Endothelial cell of umbilical vein (primary cell): ENCODE measurements at regions not wholly inside any gene's neighbourhood (a gene's known extent, or its start where the extent isn't known, plus 50 kb on each side); places are given as distances from the start of the nearest gene placed in this dataset.

Source experiments
- BruUV-seq: library from RNA; stranded (reverse); fragments of 400-500 nt; replicated peaks from 2 replicates; lab custom pipeline; 2021; lab: Mats Ljungman, UMichigan
- CTCF ChIA-PET: fragments of 300-600, 350-600 bp; sonication (Branson Sonifier 250); formaldehyde crosslinking; loops from one replicate; lab custom pipeline; 2021; ENCODE audit warnings: antibody characterized with exemption, inconsistent platforms; lab: Charles Lee
- POLR2A ChIA-PET: fragments of 300-600, 350-600 bp; sonication (Branson Sonifier 250); formaldehyde crosslinking; loops from one replicate; lab custom pipeline; 2021; ENCODE audit warnings: antibody characterized with exemption, inconsistent platforms; lab: Charles Lee
- DNase-seq: peaks from one replicate; pipeline ENCODE4 v3.0.0-alpha.2; 2011; ENCODE audit warnings: low read depth, low spot score
- FAIRE-seq: peaks from 2 replicates; lab custom pipeline; 2011; peaks lifted over from hg19 to GRCh38; lab: Jason Lieb, UNC
- H2AFZ ChIP-seq: 2 replicates; pipeline ENCODE4 v1.6.0; 2012; ENCODE audit warnings: low read depth, low read length, control low read depth, inconsistent platforms
- H3K27ac ChIP-seq: 2 replicates; pipeline ENCODE4 v1.5.1; 2011; ENCODE audit warnings: low read depth, mild to moderate bottlenecking, control low read depth, low read length, moderate library complexity; ENCODE audit not compliant: insufficient read depth
- H3K27me3 ChIP-seq, 2 experiments: 2 replicates each; pipeline versions ENCODE4 v1.6.0 to v1.6.1; 2011; ENCODE audit warnings: low read length in 2 of 2, mixed read lengths in 1 of 2; ENCODE audit not compliant: control insufficient read depth in 2 of 2, insufficient read depth in 2 of 2
- H3K36me3 ChIP-seq, 2 experiments: 2 replicates in 1 of 2; 3 replicates in 1 of 2; pipeline ENCODE4 v1.5.1; 2011; ENCODE audit warnings: low read length in 2 of 2, mild to moderate bottlenecking in 1 of 2, moderate library complexity in 1 of 2; ENCODE audit not compliant: control insufficient read depth in 2 of 2, insufficient read depth in 2 of 2; ENCODE audit errors: extremely low read depth in 1 of 2
- H3K4me1 ChIP-seq: 3 replicates; pipeline ENCODE4 v1.5.1; 2011; ENCODE audit warnings: mild to moderate bottlenecking, low read length; ENCODE audit not compliant: control insufficient read depth, insufficient read depth; ENCODE audit errors: extremely low read depth
- H3K4me2 ChIP-seq: 2 replicates; pipeline ENCODE4 v1.6.1; 2011; ENCODE audit warnings: low read length, control low read depth, mixed read lengths; ENCODE audit not compliant: insufficient read depth
- H3K4me3 ChIP-seq, 3 experiments: fragments of 200-600 bp in 1 of 3; sonication (generic), shearing (Covaris generic) in 1 of 3; replicated peaks in 1 of 3; 2 replicates each; pipeline ENCODE4 v1.5.1; 2011 to 2016; ENCODE audit warnings: control low read depth in 3 of 3, low read length in 3 of 3, mild to moderate bottlenecking in 2 of 3, inconsistent platforms in 1 of 3, low read depth in 1 of 3, moderate library complexity in 1 of 3; ENCODE audit not compliant: insufficient read depth in 1 of 3
- H3K79me2 ChIP-seq: 2 replicates; pipeline ENCODE4 v1.6.0; 2012; ENCODE audit warnings: low read length, inconsistent platforms; ENCODE audit not compliant: control insufficient read depth, insufficient read depth
- H3K9ac ChIP-seq: replicated peaks from 2 replicates; pipeline ENCODE3; 2011; ENCODE audit warnings: low read length, control low read depth; ENCODE audit not compliant: insufficient read depth; ENCODE audit errors: extremely low read depth
- H3K9me1 ChIP-seq: replicated peaks from 3 replicates; pipeline ENCODE4 v1.6.0; 2011; ENCODE audit warnings: mild to moderate bottlenecking, low read length; ENCODE audit not compliant: control insufficient read depth, insufficient read depth; ENCODE audit errors: extremely low read depth
- H3K9me3 ChIP-seq: replicated peaks from 2 replicates; pipeline ENCODE4 v1.5.1; 2012; ENCODE audit warnings: low read length, inconsistent platforms; ENCODE audit not compliant: control insufficient read depth, insufficient read depth
- H4K20me1 ChIP-seq: replicated peaks from 2 replicates; pipeline ENCODE3; 2011; ENCODE audit warnings: mild to moderate bottlenecking, low read length; ENCODE audit not compliant: control insufficient read depth, insufficient read depth; ENCODE audit errors: extremely low read depth
- CTCF ChIP-seq, 2 donors: IDR thresholded peaks; 1 replicate in 1 of 2; 2 replicates in 1 of 2; pipeline ENCODE4 v1.5.1; 2011; ENCODE audit warnings: low read length in 2 of 2, mild to moderate bottlenecking in 2 of 2, moderate library complexity in 2 of 2, control low read depth in 1 of 2, inconsistent platforms in 1 of 2, low read depth in 1 of 2; ENCODE audit not compliant: insufficient read depth in 1 of 2; ENCODE audit errors: extremely low read depth in 1 of 2
- EZH2 ChIP-seq: IDR thresholded peaks from 2 replicates; pipeline ENCODE4 v1.6.1; 2012; ENCODE audit warnings: borderline replicate concordance, low read depth, mild to moderate bottlenecking, moderate library complexity, low read length, inconsistent platforms; ENCODE audit not compliant: severe bottlenecking
- FOS ChIP-seq: IDR thresholded peaks from 2 replicates; pipeline ENCODE4 v1.6.1; 2011; ENCODE audit warnings: mild to moderate bottlenecking, low read length, moderate library complexity, borderline replicate concordance; ENCODE audit not compliant: insufficient read depth
- GATA2 ChIP-seq: IDR thresholded peaks from 2 replicates; pipeline ENCODE4 v1.7.0; 2011; ENCODE audit warnings: low read depth, mild to moderate bottlenecking, moderate library complexity, mixed read lengths, low read length; ENCODE audit not compliant: insufficient read length, insufficient read depth
- JUN ChIP-seq: IDR thresholded peaks from 2 replicates; pipeline ENCODE4 v1.6.1; 2011; ENCODE audit warnings: borderline replicate concordance, low read depth; ENCODE audit not compliant: insufficient read length, insufficient read depth
- MAX ChIP-seq: IDR thresholded peaks from 2 replicates; pipeline ENCODE4 v1.6.1; 2011; ENCODE audit not compliant: insufficient read depth, insufficient read length
- MYC ChIP-seq: IDR thresholded peaks from one replicate; pipeline ENCODE4 v1.6.1; 2011; ENCODE audit warnings: mild to moderate bottlenecking, low read depth, low read length
- POLR2A ChIP-seq: IDR thresholded peaks from 2 replicates; pipeline ENCODE4 v1.6.1; 2012; ENCODE audit warnings: low read depth, mild to moderate bottlenecking, control low read depth, low read length
- POLR2AphosphoS5 ChIP-seq: IDR thresholded peaks from 2 replicates; pipeline ENCODE4 v1.6.1; 2012; ENCODE audit warnings: low read depth, mild to moderate bottlenecking, control low read depth, low read length, moderate library complexity; ENCODE audit not compliant: insufficient read depth
- dilution Hi-C: fragments of 300-500 bp; cut with MboI; formaldehyde crosslinking; loops from one replicate; pipeline ENCODE4 v1.15.0; 2019; ENCODE audit warnings: low sequenced_read_pairs; ENCODE audit not compliant: extremely low pct_ligation_motif_present
- intact Hi-C: fragments of 100-400 bp; cut with micrococcal nuclease; formaldehyde crosslinking; loops from one replicate; pipeline ENCODE4 v1.10.0; 2022

GRCh38 chr9:101993771-101994170 lies 255.3 kb upstream of the GRIN3A start:
- CTCF ChIA-PET: no interaction called here

More at GRCh38 chr9:101993771-101994170, 255.3 kb upstream of the GRIN3A start:
- dilution Hi-C loops: no loop called here
- Histone ChIP-seq H3K79me2 (no peaks in the 10 kb centered on the region), H4K20me1 (no peaks in the 10 kb centered on the region), H3K9me3 (no peaks in the 10 kb centered on the region), H3K27me3 (no peaks in the 10 kb centered on the region), H2AFZ (no peak overlapping the region), H3K9ac (no peak overlapping the region), H3K4me3 (no peak overlapping the region), H3K36me3 (no peaks in the 10 kb centered on the region), H3K4me1 (no peaks in the 10 kb centered on the region), H3K27ac (no peak overlapping the region), H3K4me2 (no peak overlapping the region), H3K9me1 (no peaks in the 10 kb centered on the region)
- FAIRE-seq: no peak
- POLR2A ChIA-PET: no interaction called here
- TF ChIP-seq CTCF (IDR thresholded peaks at IDR 0.05; ENCODE audit: extremely low read depth in 1 of 2, insufficient read depth in 1 of 2, low read depth in 1 of 2, low read length in 2 of 2): no peak
- no peak for TF ChIP-seq GATA2
- no peak for TF ChIP-seq POLR2AphosphoS5
- TF ChIP-seq MAX: no peak
- no peak for TF ChIP-seq POLR2A
- TF ChIP-seq MYC: no peak
- no peak for TF ChIP-seq FOS
- no peak for TF ChIP-seq EZH2
- no peak for TF ChIP-seq JUN
- intact Hi-C loops: no loop called here
- BruUV-seq: no TSS peak
- no peak for DNase-seq
